IMR-90 (cell line): ENCODE measurements at regions not wholly inside any gene's neighbourhood (a gene's known extent, or its start where the extent isn't known, plus 50 kb on each side); places are given as distances from the start of the nearest gene placed in this dataset.

Source experiments
- ATAC-seq: fragments of 200-7000 bp; cut with Tn5 transposase; 2 replicates; pipeline ENCODE4 v1.9.1; 2020; ENCODE audit warnings: low read depth, mild to moderate bottlenecking, moderate library complexity
- BruUV-seq: library from RNA; stranded (reverse); fragments of 400-500 nt; replicated peaks from 2 replicates; lab custom pipeline; 2021; lab: Mats Ljungman, UMichigan
- CTCF ChIA-PET: fragments of 300-600 bp; formaldehyde crosslinking; extraction: SDS; loops from one replicate; lab custom pipeline; 2021; ENCODE audit warnings: antibody characterized with exemption; lab: Yijun Ruan, JAX
- POLR2A ChIA-PET: fragments of 300-600 bp; sonication (Branson Sonifier 250); formaldehyde crosslinking; loops from one replicate; lab custom pipeline; 2022; ENCODE audit warnings: antibody characterized with exemption; ENCODE audit not compliant: unreplicated experiment; lab: Charles Lee
- DNase-seq: peaks from one replicate; pipeline ENCODE4 v3.0.0; 2013
- H2AFZ ChIP-seq: replicated peaks from 2 replicates; pipeline ENCODE3; 2013; ENCODE audit warnings: low read length, mild to moderate bottlenecking; ENCODE audit not compliant: poor library complexity
- H2AK5ac ChIP-seq: 2 replicates; pipeline ENCODE4 v1.6.1; 2013; ENCODE audit warnings: low read depth, low read length, inconsistent platforms
- H2AK9ac ChIP-seq: replicated peaks from 2 replicates; pipeline ENCODE3; 2013; ENCODE audit warnings: mild to moderate bottlenecking, low read depth, low read length, moderate library complexity; ENCODE audit not compliant: poor library complexity
- H2BK120ac ChIP-seq: 2 replicates; pipeline ENCODE4 v1.6.1; 2013; ENCODE audit warnings: low read depth, low read length, inconsistent platforms
- H2BK15ac ChIP-seq: 3 replicates; pipeline ENCODE4 v1.6.1; 2013; ENCODE audit warnings: low read depth, low read length, inconsistent platforms
- H2BK20ac ChIP-seq: 2 replicates; pipeline ENCODE4 v1.6.1; 2013; ENCODE audit warnings: low read depth, mild to moderate bottlenecking, inconsistent platforms, low read length, moderate library complexity
- H2BK5ac ChIP-seq: 2 replicates; pipeline ENCODE4 v1.6.1; 2013; ENCODE audit warnings: mild to moderate bottlenecking, low read depth, low read length, inconsistent platforms; ENCODE audit not compliant: poor library complexity, severe bottlenecking
- H3K14ac ChIP-seq: replicated peaks from 2 replicates; pipeline ENCODE4 v1.6.1; 2013; ENCODE audit warnings: low read depth, low read length, inconsistent platforms
- H3K18ac ChIP-seq: 2 replicates; pipeline ENCODE4 v1.6.1; 2013; ENCODE audit warnings: low read depth, low read length, control low read depth
- H3K23ac ChIP-seq: 2 replicates; pipeline ENCODE4 v1.6.1; 2013; ENCODE audit warnings: low read depth, low read length, inconsistent platforms
- H3K27ac ChIP-seq: 2 replicates; pipeline ENCODE4 v1.5.1; 2013; ENCODE audit warnings: mild to moderate bottlenecking, control low read depth, low read length; ENCODE audit not compliant: insufficient read depth
- H3K27me3 ChIP-seq: 2 replicates; pipeline ENCODE4 v1.6.1; 2013; ENCODE audit warnings: low read length; ENCODE audit not compliant: control insufficient read depth, insufficient read depth
- H3K36me3 ChIP-seq: 2 replicates; pipeline ENCODE4 v1.6.1; 2013; ENCODE audit warnings: low read length, mixed read lengths; ENCODE audit not compliant: control insufficient read depth, insufficient read depth
- H3K4ac ChIP-seq: 2 replicates; pipeline ENCODE4 v1.6.1; 2013; ENCODE audit warnings: low read depth, low read length, inconsistent platforms
- H3K4me1 ChIP-seq: 2 replicates; pipeline ENCODE4 v1.6.1; 2013; ENCODE audit warnings: low read length, mixed read lengths; ENCODE audit not compliant: control insufficient read depth, insufficient read depth
- H3K4me2 ChIP-seq: 2 replicates; pipeline ENCODE4 v1.6.1; 2013; ENCODE audit warnings: low read depth, mild to moderate bottlenecking, control low read depth, low read length, moderate library complexity
- H3K4me3 ChIP-seq: 2 replicates; pipeline ENCODE4 v1.5.1; 2013; ENCODE audit warnings: low read depth, mild to moderate bottlenecking, control low read depth, low read length, moderate library complexity; ENCODE audit not compliant: insufficient read depth
- H3K56ac ChIP-seq: 2 replicates; pipeline ENCODE4 v1.6.1; 2013; ENCODE audit warnings: low read length, inconsistent platforms; ENCODE audit not compliant: insufficient read depth; ENCODE audit errors: extremely low read depth
- H3K79me1 ChIP-seq, 2 experiments: 2 replicates each; pipeline ENCODE4 v1.6.1; 2013; ENCODE audit warnings: low read length in 2 of 2, inconsistent platforms in 1 of 2, low read depth in 1 of 2
- H3K9ac ChIP-seq: 2 replicates; pipeline ENCODE4 v1.6.1; 2013; ENCODE audit warnings: low read depth, low read length, control low read depth
- H3K9me1 ChIP-seq: 2 replicates; pipeline ENCODE4 v1.6.1; 2013; ENCODE audit warnings: low read length, inconsistent platforms; ENCODE audit not compliant: insufficient read depth
- H3K9me3 ChIP-seq: 2 replicates; pipeline ENCODE4 v1.6.1; 2013; ENCODE audit warnings: low read length; ENCODE audit not compliant: control insufficient read depth, insufficient read depth
- H4K20me1 ChIP-seq: 2 replicates; pipeline ENCODE4 v1.6.1; 2013; ENCODE audit warnings: low read length, inconsistent platforms; ENCODE audit not compliant: insufficient read depth
- H4K5ac ChIP-seq: 2 replicates; pipeline ENCODE4 v1.6.1; 2013; ENCODE audit warnings: mild to moderate bottlenecking, low read depth, low read length, control low read depth
- H4K8ac ChIP-seq, 2 experiments: 2 replicates each; pipeline ENCODE4 v1.6.1; 2013; ENCODE audit warnings: low read depth in 2 of 2, low read length in 2 of 2, control low read depth in 1 of 2, inconsistent platforms in 1 of 2
- H4K91ac ChIP-seq: 2 replicates; pipeline ENCODE4 v1.6.1; 2013; ENCODE audit warnings: low read depth, low read length, inconsistent platforms; ENCODE audit not compliant: insufficient read depth
- FOS ChIP-seq: fragments of 150-350 bp; IDR thresholded peaks from 2 replicates; pipeline ENCODE4 v1.6.1; 2016; ENCODE audit warnings: low read depth, low read length
- MXI1 ChIP-seq: IDR thresholded peaks from 2 replicates; pipeline ENCODE4 v1.6.1; 2012; ENCODE audit warnings: low read depth, mild to moderate bottlenecking, low read length, moderate library complexity, borderline replicate concordance
- NFE2L2 ChIP-seq: fragments of 150-350 bp; IDR thresholded peaks from 2 replicates; pipeline ENCODE4 v1.6.1; 2016; ENCODE audit warnings: low read depth, mild to moderate bottlenecking, low read length
- POLR2A ChIP-seq: IDR thresholded peaks from 2 replicates; pipeline ENCODE4 v1.6.1; 2012; ENCODE audit warnings: mild to moderate bottlenecking, low read depth, low read length
- RCOR1 ChIP-seq: IDR thresholded peaks from 2 replicates; pipeline ENCODE4 v1.6.1; 2012; ENCODE audit warnings: mild to moderate bottlenecking, low read length, improper control_type of control experiment; ENCODE audit not compliant: insufficient replicate concordance
- SMC3 ChIP-seq: fragments of 150-350 bp; IDR thresholded peaks from 2 replicates; pipeline ENCODE4 v1.6.1; 2016; ENCODE audit warnings: low read depth, mild to moderate bottlenecking, antibody characterized with exemption, low read length, moderate library complexity
- WGBS, 2 experiments: methylation state at CpG; one replicate each; pipeline versions ENCODE4 v1.1.5 to v1.1.7; 2013; ENCODE audit warnings: missing lambda C conversion rate in 2 of 2; ENCODE audit not compliant: insufficient read length in 1 of 2; ENCODE audit errors: extremely low coverage in 2 of 2; 5-methylcytosine and 5-hydroxymethylcytosine counted together
- dilution Hi-C: fragments of 300-500 bp; cut with HindIII; formaldehyde crosslinking; loops from one replicate; pipeline ENCODE4 v1.14.3; 2018; ENCODE audit warnings: low sequenced_read_pairs; ENCODE audit not compliant: unreplicated experiment
- in situ Hi-C: fragments of 300-500 bp; cut with MboI; formaldehyde crosslinking; loops from 3 replicates; pipeline ENCODE4 v1.14.3; 2019; ENCODE audit warnings: low sequenced_read_pairs, inconsistent platforms, mixed read lengths
- intact Hi-C: fragments of 100-400 bp; cut with micrococcal nuclease; formaldehyde crosslinking; loops from 2 replicates; pipeline ENCODE4 v1.10.0; 2022
- TF ChIP-seq, protein P1 (sequence below): conservative IDR thresholded peaks from 2 replicates; pipeline ENCODE4 v1.5.1; 2012; ENCODE audit warnings: mild to moderate bottlenecking, low read depth, low read length, improper control_type of control experiment

DNA sequence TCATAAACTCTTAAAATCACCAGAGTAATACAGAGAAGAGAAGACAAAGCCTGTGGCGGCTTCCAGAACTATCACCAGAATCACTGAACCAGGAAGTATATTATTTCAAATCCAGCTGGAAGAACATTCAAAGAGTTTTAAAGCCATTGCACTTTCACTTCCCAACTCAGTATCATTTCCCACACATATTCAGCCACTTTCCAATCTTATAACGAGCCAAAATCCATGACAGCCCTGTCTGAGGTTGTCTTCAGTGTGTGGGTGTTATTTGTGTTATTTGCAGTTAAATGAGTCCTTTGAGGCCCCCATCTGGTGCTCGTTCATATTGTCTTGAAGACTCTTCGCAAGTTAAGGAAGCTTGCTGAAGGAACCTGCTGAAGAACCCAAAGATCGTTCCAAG is 559.9 kb downstream of the TSN start:
- no peak overlapping the region for H3K4me2 ChIP-seq
- H2AK9ac ChIP-seq: no peak overlapping the region
- H2BK5ac ChIP-seq: no peak overlapping the region
- intact Hi-C loops (no loop called here), in situ Hi-C loops (no loop called here), dilution Hi-C loops (no loop called here)
- ChIA-PET CTCF (no interaction called here), POLR2A (no interaction called here)
- DNase-seq: no peak
- no peaks in the 10 kb centered on the region for H4K20me1 ChIP-seq
- TF ChIP-seq RCOR1: no peak
- TF ChIP-seq NFE2L2: no peak
- TF ChIP-seq FOS: no peak
- TF ChIP-seq, protein P1, sequence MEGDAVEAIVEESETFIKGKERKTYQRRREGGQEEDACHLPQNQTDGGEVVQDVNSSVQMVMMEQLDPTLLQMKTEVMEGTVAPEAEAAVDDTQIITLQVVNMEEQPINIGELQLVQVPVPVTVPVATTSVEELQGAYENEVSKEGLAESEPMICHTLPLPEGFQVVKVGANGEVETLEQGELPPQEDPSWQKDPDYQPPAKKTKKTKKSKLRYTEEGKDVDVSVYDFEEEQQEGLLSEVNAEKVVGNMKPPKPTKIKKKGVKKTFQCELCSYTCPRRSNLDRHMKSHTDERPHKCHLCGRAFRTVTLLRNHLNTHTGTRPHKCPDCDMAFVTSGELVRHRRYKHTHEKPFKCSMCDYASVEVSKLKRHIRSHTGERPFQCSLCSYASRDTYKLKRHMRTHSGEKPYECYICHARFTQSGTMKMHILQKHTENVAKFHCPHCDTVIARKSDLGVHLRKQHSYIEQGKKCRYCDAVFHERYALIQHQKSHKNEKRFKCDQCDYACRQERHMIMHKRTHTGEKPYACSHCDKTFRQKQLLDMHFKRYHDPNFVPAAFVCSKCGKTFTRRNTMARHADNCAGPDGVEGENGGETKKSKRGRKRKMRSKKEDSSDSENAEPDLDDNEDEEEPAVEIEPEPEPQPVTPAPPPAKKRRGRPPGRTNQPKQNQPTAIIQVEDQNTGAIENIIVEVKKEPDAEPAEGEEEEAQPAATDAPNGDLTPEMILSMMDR: no peak
- TF ChIP-seq MXI1: no peak
- no peak for TF ChIP-seq POLR2A
- TF ChIP-seq SMC3: no peak
- no peak overlapping the region for H2BK15ac ChIP-seq
- H2AFZ ChIP-seq: no peak overlapping the region
- no peak for ATAC-seq
- no peak overlapping the region for H3K14ac ChIP-seq
- H3K27ac ChIP-seq: no peak overlapping the region
- no peak overlapping the region for H4K8ac ChIP-seq
- no peak overlapping the region for H2BK20ac ChIP-seq
- no CpG with 5 or more reads among the region's 5 CpGs for WGBS, 2 experiments
- no peak overlapping the region for H3K23ac ChIP-seq
- H3K36me3 ChIP-seq: no peaks in the 10 kb centered on the region
- no peaks in the 10 kb centered on the region for H3K79me1 ChIP-seq
- no peak overlapping the region for H4K91ac ChIP-seq
- H3K9ac ChIP-seq: no peak overlapping the region
- BruUV-seq: no TSS peak
- H2BK120ac ChIP-seq: no peak overlapping the region
- H3K4me1 ChIP-seq: no peaks in the 10 kb centered on the region
- no peaks in the 10 kb centered on the region for H3K27me3 ChIP-seq
- no peaks in the 10 kb centered on the region for H3K9me1 ChIP-seq
- H3K4ac ChIP-seq: no peak overlapping the region
- no peak overlapping the region for H3K4me3 ChIP-seq
- H3K56ac ChIP-seq: no peak overlapping the region
- peaks cover 3% of the 10 kb centered on the region; the same call in 1 of the 2 replicates for H3K9me3 ChIP-seq
- no peak overlapping the region for H3K18ac ChIP-seq
- H2AK5ac ChIP-seq: no peak overlapping the region
- H4K5ac ChIP-seq: no peak overlapping the region
